GM21723 (cell line): ENCODE measurements at regions not wholly inside any gene's neighbourhood (a gene's known extent, or its start where the extent isn't known, plus 50 kb on each side); places are given as distances from the start of the nearest gene placed in this dataset.
"Not testable (repeated sequence)": the region's sequence is repeated elsewhere in the genome, so short reads cannot be mapped to it uniquely, and the experiment has no call there.

Source experiments
- ATAC-seq: cut with Tn5 transposase; IDR thresholded peaks from one replicate; pipeline ENCODE4 v1.9.1; 2021; ENCODE audit warnings: mild to moderate bottlenecking, moderate library complexity; ENCODE audit not compliant: unreplicated experiment

DNA sequence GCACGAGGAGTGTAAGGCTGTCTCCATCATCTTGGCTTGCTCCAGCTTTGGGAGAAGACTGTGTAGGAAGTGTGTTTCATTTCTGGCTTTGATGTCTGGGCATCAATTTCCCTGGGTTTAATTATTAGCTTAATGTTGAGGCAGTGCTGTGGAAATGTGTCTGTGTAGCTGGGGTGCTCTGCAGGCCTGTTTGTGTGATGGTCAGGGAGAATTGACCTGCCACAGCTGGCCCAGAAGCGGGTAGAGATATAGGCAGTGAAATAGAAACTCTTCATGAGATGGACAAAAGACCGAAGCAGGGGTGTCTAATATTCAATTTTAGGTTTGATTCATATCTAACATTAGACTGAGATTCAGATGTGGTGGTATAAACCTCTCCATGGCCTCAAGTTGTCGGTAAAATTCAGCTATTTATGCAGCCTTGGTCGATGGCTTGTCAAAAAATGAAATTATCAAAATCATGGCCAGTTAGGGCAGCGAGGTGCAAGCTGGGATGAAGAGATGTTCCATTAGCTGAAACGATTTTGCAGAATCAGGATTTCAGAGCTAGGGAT, 95.3 kb upstream of the SNX9 start:
- no peak for ATAC-seq

GRCh38 chr6:157728183-157728881, 94.7 kb upstream of the SNX9 start:
- ATAC-seq, result no peak

GRCh38 chr6:157731221-157731620, 91.8 kb upstream of the SNX9 start:
- ATAC-seq, result no peak

GRCh38 chr6:157732007-157732406, 91.0 kb upstream of the SNX9 start:
- ATAC-seq, result no peak

DNA sequence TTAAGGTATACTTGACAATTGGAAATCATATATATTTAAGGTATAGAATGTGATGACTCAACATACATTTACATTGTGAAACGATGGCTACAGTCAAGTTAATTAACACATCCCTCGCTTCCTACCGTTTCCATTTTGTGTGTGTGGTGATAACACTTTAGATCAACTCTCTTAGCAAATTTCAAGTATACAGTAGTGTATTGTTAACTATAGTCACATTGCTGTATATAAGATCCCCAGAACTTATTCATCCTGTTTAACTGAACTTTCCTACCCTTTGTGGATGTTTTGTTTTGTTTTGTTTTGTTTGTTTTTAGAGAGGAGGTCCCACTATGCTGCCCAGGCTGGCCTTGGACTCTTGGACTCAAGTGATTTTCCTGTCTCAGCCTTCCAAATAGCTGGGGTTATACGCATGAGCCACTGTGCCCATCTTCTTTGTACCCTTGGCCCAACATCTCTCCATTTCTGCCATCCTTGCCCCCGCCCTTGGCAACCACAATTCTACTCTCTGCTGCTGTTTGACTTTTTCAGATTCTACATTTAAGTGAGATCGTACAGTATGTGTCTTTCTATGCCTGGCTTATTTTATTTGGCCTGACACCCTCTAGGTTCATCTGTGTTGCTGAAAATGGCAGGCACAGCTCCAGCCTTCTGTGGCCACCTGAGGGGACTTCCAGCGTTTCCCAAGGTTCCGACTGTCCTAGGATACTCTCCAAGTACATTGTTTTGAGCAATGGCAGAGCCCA, 90.5 kb upstream of the SNX9 start:
- no peak for ATAC-seq

DNA sequence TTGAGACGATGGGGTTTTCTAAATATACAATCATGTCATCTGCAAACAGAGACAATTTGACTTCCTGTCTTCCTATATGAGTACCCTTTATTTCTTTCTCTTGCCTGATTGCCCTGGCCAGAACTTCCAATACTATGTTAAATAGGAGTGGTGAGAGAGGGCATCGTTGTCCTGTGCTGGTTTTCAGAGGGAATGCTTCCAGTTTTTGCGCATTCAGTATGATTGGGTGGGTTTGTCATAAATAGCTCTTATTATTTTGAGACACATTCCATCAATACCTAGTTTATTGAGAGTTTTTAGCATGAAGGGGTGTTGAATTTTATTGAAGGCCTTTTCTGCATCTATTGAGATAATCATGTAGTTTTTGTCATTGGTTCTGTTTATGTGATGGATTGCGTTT, 86.5 kb upstream of the SNX9 start:
- ATAC-seq, result not testable (repeated sequence)

DNA sequence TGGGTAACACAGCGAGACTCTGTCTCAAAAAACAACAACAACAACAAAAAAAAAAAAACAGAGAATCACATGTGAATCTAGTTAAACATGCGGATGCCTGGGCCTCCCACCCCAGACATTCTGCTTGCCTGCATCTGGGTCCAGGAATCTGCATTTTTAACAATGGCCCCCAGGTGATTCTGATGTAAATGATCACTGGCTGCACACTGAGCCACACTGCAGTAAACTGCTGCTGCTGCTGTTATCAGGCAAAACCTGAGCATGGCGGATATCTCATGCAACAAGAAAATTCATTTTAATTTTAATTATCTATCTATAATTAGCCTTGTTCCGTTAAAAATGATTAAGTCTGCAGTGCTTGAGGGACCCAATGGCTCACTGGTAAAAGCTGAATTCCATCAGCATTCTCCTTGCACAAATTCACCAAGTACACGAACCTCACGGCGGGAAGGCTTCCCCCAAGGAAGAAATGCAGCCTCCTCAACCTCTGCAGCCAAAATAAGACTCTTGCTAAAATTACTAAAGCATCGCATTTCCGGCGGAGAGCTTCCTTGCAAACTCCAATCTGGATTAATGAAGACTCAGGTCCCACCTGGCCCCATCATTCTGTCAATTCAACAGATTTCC, 81.6 kb upstream of the SNX9 start:
- ATAC-seq, result no peak

GRCh38 chr6:157741948-157742556, 81.0 kb upstream of the SNX9 start:
- ATAC-seq, result no peak

DNA sequence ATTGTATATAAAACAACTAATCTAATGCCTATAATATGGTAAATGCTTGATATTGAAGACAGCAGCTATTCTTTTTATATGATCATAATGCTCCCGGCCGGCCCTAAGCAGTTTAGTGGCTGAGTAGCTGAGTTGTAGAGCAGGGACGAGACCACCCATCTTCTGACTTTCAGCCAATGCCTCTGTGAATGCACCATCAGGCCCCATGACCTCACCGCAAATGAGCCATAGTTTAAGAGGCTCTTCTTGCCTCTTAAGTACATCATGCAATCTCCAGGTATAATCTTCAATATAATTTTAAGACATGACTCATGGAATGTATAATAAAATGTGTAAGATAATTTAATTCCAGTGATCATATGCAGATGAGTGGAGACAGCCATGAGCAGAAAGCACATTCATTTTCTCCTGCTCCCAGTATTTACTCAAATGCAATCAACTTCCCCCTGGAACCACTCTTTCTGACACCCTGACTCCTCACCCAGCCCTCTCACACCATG, 78.9 kb upstream of the SNX9 start:
- no peak for ATAC-seq

- no peak for ATAC-seq
Observed at GRCh38 chr6:157746897-157747296, 76.1 kb upstream of the SNX9 start.

- ATAC-seq, result no peak
Observed at GRCh38 chr6:157747370-157747769, 75.7 kb upstream of the SNX9 start.

- no peak for ATAC-seq
Observed at GRCh38 chr6:157748839-157749571, 74.0 kb upstream of the SNX9 start.

DNA sequence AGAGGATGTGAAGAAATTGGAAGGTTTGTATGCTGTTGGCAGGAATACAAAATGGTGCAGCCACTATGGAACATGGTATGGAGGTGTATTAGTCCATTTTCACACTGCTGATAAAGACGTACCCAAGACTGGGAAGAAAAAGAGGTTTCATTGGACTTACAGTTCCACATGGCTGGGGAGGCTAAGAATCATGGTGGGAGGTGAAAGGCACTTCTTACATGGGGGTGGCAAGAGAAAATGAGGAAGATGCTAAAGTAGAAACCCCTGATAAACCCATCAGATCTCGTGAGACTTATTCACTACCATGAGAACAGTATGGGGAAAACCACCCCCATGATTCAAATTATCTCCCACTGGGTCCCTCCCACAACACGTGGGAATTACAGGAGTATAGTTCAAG, 72.1 kb upstream of the SNX9 start:
- ATAC-seq, result not testable (repeated sequence)

DNA sequence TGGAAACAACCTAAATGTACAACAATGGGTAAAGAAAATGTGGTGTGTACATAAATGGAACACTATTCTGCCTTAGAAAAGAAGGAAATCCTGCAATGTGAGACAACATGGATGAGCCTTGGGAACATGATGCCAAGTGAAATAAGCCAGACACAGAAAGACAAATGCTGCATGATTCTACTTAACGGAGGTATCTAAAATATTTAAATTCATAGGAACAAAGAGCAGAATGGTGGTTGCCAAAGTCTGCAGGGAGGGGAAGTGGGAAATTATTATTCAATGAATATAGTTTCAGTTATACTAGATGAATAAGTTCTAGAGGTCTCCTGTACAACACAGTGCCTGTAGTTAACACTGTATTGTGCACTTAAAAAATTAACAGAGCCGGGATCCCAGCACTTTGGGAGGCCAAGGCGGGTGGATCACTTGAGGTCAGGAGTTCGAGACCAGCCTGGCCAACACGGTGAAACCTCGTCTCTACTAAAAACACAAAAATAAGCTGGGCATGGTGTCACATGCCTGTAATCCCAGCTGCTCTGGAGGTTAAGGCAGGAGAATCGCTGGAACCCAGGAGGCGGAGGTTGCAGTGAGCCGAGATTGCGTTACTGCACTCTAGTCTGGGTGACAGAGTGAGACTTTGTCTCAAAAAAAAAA, 71.4 kb upstream of the SNX9 start:
- ATAC-seq, result no peak

- not testable (repeated sequence) for ATAC-seq
Observed at GRCh38 chr6:157752879-157753278, 70.2 kb upstream of the SNX9 start.

DNA sequence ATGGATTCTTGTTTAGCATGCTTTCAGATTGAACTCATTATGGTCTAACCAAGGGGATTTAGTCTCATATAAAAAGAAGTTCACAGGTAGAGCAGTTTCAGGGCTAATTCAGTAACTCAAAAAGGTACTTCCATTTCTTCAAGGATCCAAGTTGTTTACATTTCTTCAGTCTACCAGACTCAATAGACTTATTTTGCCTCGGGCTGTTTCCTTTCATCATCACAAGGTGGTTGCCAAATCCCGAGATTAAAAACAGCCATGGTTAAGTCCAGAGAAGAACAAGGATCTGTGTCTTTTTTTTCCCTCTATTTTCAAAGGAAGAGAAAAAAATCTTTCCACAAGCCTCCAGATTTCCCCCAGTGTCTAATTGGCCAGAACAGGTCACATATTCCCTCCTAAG, 69.8 kb upstream of the SNX9 start:
- ATAC-seq, result no peak

- ATAC-seq, result not testable (repeated sequence)
Observed at GRCh38 chr6:157753801-157754200, 69.2 kb upstream of the SNX9 start.

DNA sequence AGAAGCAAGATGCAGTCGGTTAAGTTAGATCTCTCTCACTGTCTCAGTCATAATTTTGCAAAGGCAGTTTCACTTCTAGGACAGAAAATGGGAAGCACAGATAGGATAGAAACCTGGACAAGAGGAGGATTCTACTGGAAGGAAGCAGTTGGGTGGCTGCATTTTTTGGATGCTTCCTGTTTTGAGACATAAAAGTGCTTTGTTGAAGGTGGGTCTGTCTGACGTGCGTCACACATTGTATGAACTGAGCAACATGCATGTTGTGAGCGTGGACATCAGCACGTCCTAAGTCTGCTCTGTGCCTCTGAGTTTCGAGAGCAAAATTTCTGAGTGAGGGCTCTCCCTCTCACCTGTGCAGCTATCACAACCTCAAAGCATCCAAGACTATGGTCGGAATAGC, 68.7 kb upstream of the SNX9 start:
- ATAC-seq, result no peak

DNA sequence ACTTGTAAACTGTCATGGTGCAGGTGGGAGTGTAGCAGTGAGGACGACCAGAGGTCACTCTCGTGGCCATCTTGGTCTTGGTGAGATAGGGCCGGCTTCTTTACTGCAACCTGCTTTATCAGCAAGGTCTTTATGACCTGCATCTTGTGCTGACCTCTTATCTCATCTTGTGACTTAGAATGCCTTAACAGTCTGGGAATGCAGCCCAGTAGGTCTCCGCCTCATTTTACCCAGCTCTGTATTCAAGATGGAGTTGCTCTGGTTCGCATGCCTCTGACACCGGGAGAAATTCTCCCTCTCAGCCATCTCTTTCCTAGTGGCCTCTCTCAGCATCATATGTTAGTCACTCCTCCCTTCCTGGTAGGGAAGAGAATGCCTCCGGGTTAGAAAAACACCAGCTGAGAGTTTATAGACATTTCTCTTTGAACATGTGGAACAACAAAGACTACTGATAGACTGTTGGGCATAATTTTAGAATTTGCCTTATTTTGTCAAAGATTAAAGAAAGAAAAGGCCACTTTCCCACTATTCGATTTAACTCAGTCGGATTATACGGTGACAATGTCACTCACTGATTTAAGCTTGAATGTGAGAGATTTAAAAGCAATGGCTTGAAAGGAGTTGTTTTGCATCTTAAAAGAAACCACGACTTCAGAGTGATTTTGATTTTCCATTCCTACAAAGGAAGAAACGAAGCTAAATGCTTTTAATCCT, 67.9 kb upstream of the SNX9 start:
- ATAC-seq, result no peak
